ENCODE measurements at regions not wholly inside any gene's neighbourhood (a gene's known extent, or its start where the extent isn't known, plus 50 kb on each side); places are given as distances from the start of the nearest gene placed in this dataset.

DNA sequence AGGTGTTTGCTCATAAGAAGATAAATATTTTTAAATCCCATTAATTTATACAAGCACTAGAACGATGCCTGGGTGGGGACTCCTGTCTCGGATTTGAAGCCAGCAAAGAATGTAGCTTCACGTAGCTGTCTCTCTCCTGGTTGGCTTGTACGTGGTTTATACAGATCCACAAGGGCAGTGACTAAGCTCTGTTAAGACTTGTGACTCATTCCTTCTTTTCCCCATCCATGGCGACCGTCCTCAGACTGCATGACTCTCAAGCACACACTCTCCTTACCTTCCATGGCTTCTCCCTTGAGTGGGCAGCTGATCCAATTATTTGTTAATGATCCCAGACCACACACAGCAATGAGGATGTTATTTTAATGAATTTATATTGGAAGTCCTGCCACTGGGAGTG lies 679.7 kb upstream of the SOX9 start:
- Histone ChIP-seq H3K14ac (ENCODE audit: insufficient read length) (no peak overlapping the region), H2BK5ac (ENCODE audit: low read depth, low read length) (no peak overlapping the region), H2BK12ac (ENCODE audit: low read depth, low read length) (peak overlapping the region; percentile 54; the same call in 1 of the 2 replicates), H3K36me3 (ENCODE audit: control insufficient read depth in 2 of 4, insufficient read depth in 4 of 4, low read length in 3 of 4) (no peaks in the 10 kb centered on the region), H3K23ac (ENCODE audit: insufficient read length) (no peak overlapping the region), H3K9me3 (ENCODE audit: insufficient read depth in 2 of 2, low read depth in 1 of 2, low read length in 1 of 2) (no peaks in the 10 kb centered on the region), H3K23me2 (ENCODE audit: low read depth, low read length) (no peaks in the 10 kb centered on the region), H3K27ac (ENCODE audit: low read depth, low read length) (no peak overlapping the region), H3K4me3 (ENCODE audit: extremely low read depth in 1 of 4, insufficient read depth in 2 of 4, low read depth in 3 of 4, low read length in 4 of 4) (no peak overlapping the region), H4K8ac (ENCODE audit: extremely low read depth, insufficient read depth, low read length) (no peak overlapping the region), H2BK15ac (ENCODE audit: low read length) (no peak overlapping the region), H4K20me1 (replicated peaks in 1 of 2; ENCODE audit: control insufficient read depth in 1 of 2, insufficient read depth in 2 of 2, low read length in 2 of 2) (no peaks in the 10 kb centered on the region), H3K27me3 (replicated peaks in 1 of 4; ENCODE audit: control insufficient read depth in 3 of 4, extremely low read depth in 1 of 4, insufficient read depth in 3 of 4, low read length in 3 of 4) (no peaks in the 10 kb centered on the region), H2AK5ac (ENCODE audit: low read depth, low read length) (no peak overlapping the region), H2BK20ac (ENCODE audit: low read length) (no peak overlapping the region), H2BK120ac (replicated peaks; ENCODE audit: low read depth, low read length) (no peak overlapping the region), H4K91ac (replicated peaks; ENCODE audit: insufficient read length, low read length) (no peak overlapping the region), H3K9ac (replicated peaks in 1 of 4; ENCODE audit: extremely low read depth in 1 of 4, low read depth in 3 of 4, low read length in 3 of 4) (no peak overlapping the region), H3K79me1 (ENCODE audit: low read depth, low read length) (no peaks in the 10 kb centered on the region), H3K4ac (replicated peaks; ENCODE audit: insufficient read length, low read depth, low read length) (no peak overlapping the region), H3K4me1 (replicated peaks in 1 of 4; ENCODE audit: control insufficient read depth in 3 of 4, insufficient read depth in 4 of 4, low read length in 3 of 4) (no peaks in the 10 kb centered on the region), H3K18ac (ENCODE audit: extremely low read depth, low read length) (no peak overlapping the region), H3K79me2 (ENCODE audit: control insufficient read depth in 1 of 2, insufficient read depth in 2 of 2, low read length in 2 of 2) (no peaks in the 10 kb centered on the region), H3K56ac (replicated peaks; ENCODE audit: insufficient read length, low read depth, low read length) (no peak overlapping the region), H2AFZ (ENCODE audit: low read length) (no peak overlapping the region), H4K5ac (ENCODE audit: insufficient read length, low read depth, low read length) (no peak overlapping the region), H3K4me2 (ENCODE audit: insufficient read depth in 1 of 2, low read depth in 2 of 2, low read length in 2 of 2) (no peak overlapping the region)
- DNase-seq (ENCODE audit: low read depth in 1 of 2, low spot score in 2 of 2): no peak
- WGBS, 2 experiments (ENCODE audit: extremely low coverage in 1 of 2, insufficient coverage in 1 of 2, insufficient read length in 1 of 2, insufficient replicate concordance in 2 of 2, low coverage in 1 of 2, low lambda C conversion rate in 2 of 2, missing lambda C conversion rate in 1 of 2): 98% methylated on average over 6 of the region's 6 CpGs; no CpG with 5 or more reads in 1 of the 2 experiments
- POLR2A ChIA-PET (ENCODE audit: partially characterized antibody): no interaction called here
- CTCF ChIA-PET (ENCODE audit: partially characterized antibody): interaction anchor here (1.8 kb wide), 1 partner anchor 20 kb away, joined by 8 read pairs; no protein-coding TSS in a partner anchor
- FAIRE-seq: no peak
- no peak for TF ChIP-seq POLR2A (IDR thresholded peaks at IDR 0.05; ENCODE audit: control extremely low read depth in 1 of 2, low read depth in 2 of 2, low read length in 2 of 2)
